B cell (primary cell): ENCODE measurements at regions not wholly inside any gene's neighbourhood (a gene's known extent, or its start where the extent isn't known, plus 50 kb on each side); places are given as distances from the start of the nearest gene placed in this dataset.

Source experiments
- ATAC-seq: fragments of 200-7000 bp; cut with Tn5 transposase; one replicate; pipeline ENCODE4 v1.10.0; 2021; ENCODE audit warnings: low read depth, mild to moderate bottlenecking, moderate number of reproducible peaks, moderate library complexity
- CTCF ChIA-PET: fragments of 350-600 bp; sonication (Branson Sonifier 250); formaldehyde crosslinking; loops from one replicate; lab custom pipeline; 2021; ENCODE audit warnings: antibody characterized with exemption, inconsistent platforms; lab: Charles Lee
- POLR2A ChIA-PET: fragments of 350-600 bp; sonication (Branson Sonifier 250); formaldehyde crosslinking; loops from one replicate; lab custom pipeline; 2021; ENCODE audit warnings: antibody characterized with exemption; lab: Charles Lee
- DNase-seq: peaks from one replicate; pipeline ENCODE4 v3.0.0; 2013
- H2AFZ ChIP-seq: 2 replicates; pipeline ENCODE4 v1.6.1; 2012; ENCODE audit warnings: mild to moderate bottlenecking, low read depth, low read length; ENCODE audit not compliant: insufficient read depth, poor library complexity, severe bottlenecking
- H3K27ac ChIP-seq, 2 donors: 1 replicate in 1 of 2; 2 replicates in 1 of 2; pipeline ENCODE4 v1.5.1; 2012 to 2013; ENCODE audit warnings: low read length in 2 of 2, mild to moderate bottlenecking in 2 of 2, moderate library complexity in 1 of 2
- H3K27me3 ChIP-seq, 4 experiments: fragments of 200-600 bp in 1 of 4; sonication (generic) in 1 of 4; replicated peaks in 1 of 4; 1 replicate in 2 of 4; 2 replicates in 2 of 4; pipeline versions ENCODE4 v1.6.1 to v1.7.0; 2013 to 2016; ENCODE audit warnings: low read length in 3 of 4, mild to moderate bottlenecking in 2 of 4, mixed read lengths in 1 of 4, moderate library complexity in 1 of 4; ENCODE audit not compliant: insufficient read depth in 4 of 4, control insufficient read depth in 3 of 4; ENCODE audit errors: control extremely low read depth in 1 of 4
- H3K36me3 ChIP-seq, 2 experiments: replicated peaks in 1 of 2; 1 replicate in 1 of 2; 2 replicates in 1 of 2; pipeline versions ENCODE4 v1.6.1 to v1.7.1; 2013; ENCODE audit warnings: low read length in 1 of 2; ENCODE audit not compliant: insufficient read depth in 2 of 2, control insufficient read depth in 1 of 2; ENCODE audit errors: control extremely low read depth in 1 of 2, extremely low read depth in 1 of 2
- H3K4me1 ChIP-seq, 2 donors: fragments of 200-600 bp in 1 of 2; sonication (generic) in 1 of 2; 1 replicate in 1 of 2; 2 replicates in 1 of 2; pipeline versions ENCODE4 v1.5.1 to v1.6.1; 2013 to 2017; ENCODE audit warnings: low read length in 2 of 2; ENCODE audit not compliant: control insufficient read depth in 2 of 2, insufficient read depth in 2 of 2
- H3K4me2 ChIP-seq: replicated peaks from 2 replicates; pipeline ENCODE3; 2012; ENCODE audit warnings: mild to moderate bottlenecking, low read depth, low read length; ENCODE audit not compliant: poor library complexity, severe bottlenecking
- H3K4me3 ChIP-seq, 5 experiments: fragments of 200-600 bp in 1 of 5; sonication (generic) in 1 of 5; 1 replicate in 3 of 5; 2 replicates in 2 of 5; pipeline versions ENCODE4 v1.5.1 to v1.7.0; 2011 to 2016; ENCODE audit warnings: low read length in 4 of 5, mild to moderate bottlenecking in 4 of 5, low read depth in 2 of 5, control low read depth in 1 of 5, moderate library complexity in 1 of 5; ENCODE audit not compliant: insufficient read depth in 1 of 5; ENCODE audit errors: control extremely low read depth in 1 of 5, extremely low read depth in 1 of 5
- H3K79me2 ChIP-seq: fragments of 200-600 bp; sonication (generic); one replicate; pipeline ENCODE4 v1.6.0; 2016; ENCODE audit warnings: low read length; ENCODE audit not compliant: control insufficient read depth, insufficient read depth
- H3K9ac ChIP-seq: fragments of 200-600 bp; sonication (generic); 2 replicates; pipeline ENCODE4 v1.6.1; 2017; ENCODE audit warnings: mild to moderate bottlenecking, low read length, moderate library complexity
- H3K9me3 ChIP-seq, 3 donors: one replicate each; pipeline versions ENCODE4 v1.6.1 to v1.7.1; 2013; ENCODE audit warnings: low read length in 2 of 3; ENCODE audit not compliant: control insufficient read depth in 2 of 3, insufficient read depth in 1 of 3; ENCODE audit errors: control extremely low read depth in 1 of 3
- H4K20me1 ChIP-seq: 2 replicates; pipeline ENCODE4 v1.6.0; 2012; ENCODE audit warnings: mild to moderate bottlenecking, low read length; ENCODE audit not compliant: insufficient read depth, control insufficient read depth, poor library complexity, severe bottlenecking
- H3K27ac Mint-ChIP-seq: one replicate; pipeline ENCODE4 v1.8.0; 2021; ENCODE audit warnings: mixed read lengths
- H3K27me3 Mint-ChIP-seq: one replicate; pipeline ENCODE4 v1.8.0; 2021; ENCODE audit warnings: mixed read lengths
- H3K4me1 Mint-ChIP-seq: one replicate; pipeline ENCODE4 v1.8.0; 2021; ENCODE audit warnings: mixed read lengths
- H3K4me3 Mint-ChIP-seq: one replicate; pipeline ENCODE4 v1.8.0; 2021; ENCODE audit warnings: mixed read lengths
- H3K9me3 Mint-ChIP-seq: one replicate; pipeline ENCODE4 v1.8.0; 2022; ENCODE audit warnings: mixed read lengths; ENCODE audit not compliant: insufficient read depth
- EZH2 ChIP-seq: IDR thresholded peaks from 2 replicates; pipeline ENCODE4 v1.6.1; 2012; ENCODE audit warnings: borderline replicate concordance, low read depth, mild to moderate bottlenecking, moderate library complexity, low read length; ENCODE audit not compliant: insufficient read depth, poor library complexity, severe bottlenecking
- WGBS: methylation state at CpG from one replicate; pipeline ENCODE4 v1.1.5; 2013; ENCODE audit warnings: missing lambda C conversion rate; ENCODE audit not compliant: insufficient coverage; 5-methylcytosine and 5-hydroxymethylcytosine counted together
- intact Hi-C: fragments of 100-400 bp; cut with micrococcal nuclease; formaldehyde crosslinking; loops from one replicate; pipeline ENCODE4 v1.10.0; 2022
- TF ChIP-seq, protein P1 (sequence below): fragments of 200-600 bp; IDR thresholded peaks from one replicate; pipeline ENCODE4 v1.8.0; 2022; ENCODE audit warnings: antibody characterized with exemption, mild to moderate bottlenecking

DNA sequence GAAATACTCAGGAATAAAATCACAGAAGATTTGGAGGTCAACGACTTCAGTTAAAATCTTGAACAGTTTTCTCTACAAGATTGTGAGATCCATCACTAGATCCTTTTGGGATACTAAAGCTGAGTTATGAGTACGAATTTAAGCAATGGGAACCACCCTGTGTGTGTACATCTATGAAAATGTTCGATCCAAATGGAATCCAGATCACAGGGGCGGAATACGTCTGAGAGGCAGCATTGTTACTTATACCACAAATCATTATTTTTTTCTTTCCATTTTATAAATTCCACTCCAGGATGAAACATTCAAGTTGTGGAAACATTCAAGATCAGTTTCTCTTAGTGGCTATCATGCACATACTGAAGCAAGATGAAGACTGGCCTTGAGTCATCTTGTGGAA lies 239.3 kb upstream of the PAPPA start:
- no peaks in the 10 kb centered on the region for H3K27me3 ChIP-seq
- ChIA-PET CTCF (no interaction called here), POLR2A (no interaction called here)
- no peaks in the 10 kb centered on the region for H4K20me1 ChIP-seq
- no peaks in the 10 kb centered on the region for H3K4me1 Mint-ChIP-seq
- H3K9me3 Mint-ChIP-seq = no peaks in the 10 kb centered on the region
- DNase-seq = no peak
- no peaks in the 10 kb centered on the region for H3K79me2 ChIP-seq
- no peak overlapping the region for H3K4me3 ChIP-seq
- TF ChIP-seq, protein P1, sequence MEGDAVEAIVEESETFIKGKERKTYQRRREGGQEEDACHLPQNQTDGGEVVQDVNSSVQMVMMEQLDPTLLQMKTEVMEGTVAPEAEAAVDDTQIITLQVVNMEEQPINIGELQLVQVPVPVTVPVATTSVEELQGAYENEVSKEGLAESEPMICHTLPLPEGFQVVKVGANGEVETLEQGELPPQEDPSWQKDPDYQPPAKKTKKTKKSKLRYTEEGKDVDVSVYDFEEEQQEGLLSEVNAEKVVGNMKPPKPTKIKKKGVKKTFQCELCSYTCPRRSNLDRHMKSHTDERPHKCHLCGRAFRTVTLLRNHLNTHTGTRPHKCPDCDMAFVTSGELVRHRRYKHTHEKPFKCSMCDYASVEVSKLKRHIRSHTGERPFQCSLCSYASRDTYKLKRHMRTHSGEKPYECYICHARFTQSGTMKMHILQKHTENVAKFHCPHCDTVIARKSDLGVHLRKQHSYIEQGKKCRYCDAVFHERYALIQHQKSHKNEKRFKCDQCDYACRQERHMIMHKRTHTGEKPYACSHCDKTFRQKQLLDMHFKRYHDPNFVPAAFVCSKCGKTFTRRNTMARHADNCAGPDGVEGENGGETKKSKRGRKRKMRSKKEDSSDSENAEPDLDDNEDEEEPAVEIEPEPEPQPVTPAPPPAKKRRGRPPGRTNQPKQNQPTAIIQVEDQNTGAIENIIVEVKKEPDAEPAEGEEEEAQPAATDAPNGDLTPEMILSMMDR = no peak
- no peak for TF ChIP-seq EZH2
- H3K4me3 Mint-ChIP-seq = no peak overlapping the region
- no peak overlapping the region for H3K27ac Mint-ChIP-seq
- H3K4me1 ChIP-seq = no peaks in the 10 kb centered on the region
- no peaks in the 10 kb centered on the region for H3K27me3 Mint-ChIP-seq
- no peak for ATAC-seq
- H3K9ac ChIP-seq = no peak overlapping the region
- H3K9me3 ChIP-seq = no peaks in the 10 kb centered on the region
- no peak overlapping the region for H2AFZ ChIP-seq
- whole genome bisulfite sequencing = 100% methylated on average over 2 of the region's 5 CpGs
- H3K27ac ChIP-seq = no peak overlapping the region
- H3K36me3 ChIP-seq = no peaks in the 10 kb centered on the region
- intact Hi-C loops = no loop called here
- no peak overlapping the region for H3K4me2 ChIP-seq

DNA sequence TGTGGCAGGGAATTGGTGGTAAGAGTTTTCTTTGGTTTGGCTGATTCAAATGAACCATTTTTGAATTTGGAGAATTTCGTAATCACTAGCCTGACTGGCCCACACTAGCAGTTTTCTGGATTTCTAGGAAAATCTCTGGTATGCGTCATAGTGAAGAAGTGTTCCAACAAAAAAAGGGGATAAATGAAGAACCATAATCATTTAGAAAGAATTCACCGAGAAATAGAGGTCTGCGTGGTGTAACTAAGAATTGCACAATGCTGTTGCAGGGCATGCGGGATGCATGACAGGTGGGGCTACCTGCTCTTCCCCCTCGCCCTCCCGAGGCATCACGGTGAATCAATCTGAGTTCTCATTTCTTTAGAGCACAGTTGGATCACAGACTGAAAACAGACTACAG lies 232.3 kb upstream of the PAPPA start:
- CTCF ChIA-PET = no interaction called here
- H3K4me3 Mint-ChIP-seq = no peak overlapping the region

More for the DNA sequence above, 232.3 kb upstream of the PAPPA start:
- 96% methylated on average over 5 of the region's 8 CpGs for WGBS
- Mint-ChIP-seq H3K27ac (no peak overlapping the region), H3K9me3 (peaks cover 3% of the 10 kb centered on the region), H3K27me3 (no peaks in the 10 kb centered on the region), H3K4me1 (no peaks in the 10 kb centered on the region)
- DNase-seq (no peak), ATAC-seq (no peak)
- Histone ChIP-seq H3K9me3 (peaks cover 0 to 4% (median 0%) of the 10 kb centered on the region in 3 donors), H3K27me3 (no peaks in the 10 kb centered on the region), H3K4me1 (no peaks in the 10 kb centered on the region), H3K79me2 (no peaks in the 10 kb centered on the region), H3K4me2 (no peak overlapping the region), H4K20me1 (no peaks in the 10 kb centered on the region), H3K36me3 (no peaks in the 10 kb centered on the region), H2AFZ (no peak overlapping the region), H3K9ac (no peak overlapping the region), H3K27ac (no peak overlapping the region), H3K4me3 (no peak overlapping the region)
- POLR2A ChIA-PET = no interaction called here
- TF ChIP-seq EZH2 = no peak
- TF ChIP-seq, protein P1 = no peak
- intact Hi-C loops = no loop called here
